Chondrocyte (in vitro differentiated cells): ENCODE measurements at regions not wholly inside any gene's neighbourhood (a gene's known extent, or its start where the extent isn't known, plus 50 kb on each side); places are given as distances from the start of the nearest gene placed in this dataset.
"Not testable (repeated sequence)": the region's sequence is repeated elsewhere in the genome, so short reads cannot be mapped to it uniquely, and the experiment has no call there.

Source experiments
- DNase-seq: peaks from one replicate; pipeline ENCODE4 v3.0.0; 2021; ENCODE audit warnings: mixed read lengths, low spot score
- H3K27ac Mint-ChIP-seq: one replicate; pipeline ENCODE4 v1.8.0; 2021; ENCODE audit warnings: mild to moderate bottlenecking, moderate library complexity, mixed read lengths; ENCODE audit not compliant: unreplicated experiment
- H3K27me3 Mint-ChIP-seq: 2 replicates; pipeline ENCODE4 v1.8.0; 2021; ENCODE audit warnings: low read depth, mixed read lengths
- H3K36me3 Mint-ChIP-seq: 2 replicates; pipeline ENCODE4 v1.8.0; 2021; ENCODE audit warnings: low read depth, mixed read lengths
- H3K4me1 Mint-ChIP-seq: 2 replicates; pipeline ENCODE4 v1.8.0; 2021; ENCODE audit warnings: low read depth, mild to moderate bottlenecking, mixed read lengths
- H3K4me3 Mint-ChIP-seq: one replicate; pipeline ENCODE4 v1.8.0; 2021; ENCODE audit warnings: mild to moderate bottlenecking, moderate library complexity, mixed read lengths; ENCODE audit not compliant: unreplicated experiment
- H3K9me3 Mint-ChIP-seq: 2 replicates; pipeline ENCODE4 v1.8.0; 2021; ENCODE audit warnings: low read depth, mixed read lengths
- CTCF ChIP-seq: fragments of 200-600 bp; sonication (generic); IDR thresholded peaks from 2 replicates; pipeline ENCODE4 v1.5.0; 2021; ENCODE audit warnings: antibody characterized with exemption, mild to moderate bottlenecking, moderate library complexity

GRCh38 chr9:107767711-107768110, 278.1 kb upstream of the KLF4 start:
- DNase-seq: no peak
- Mint-ChIP-seq H3K4me1 (no peaks in the 10 kb centered on the region), H3K36me3 (peaks cover 1% of the 10 kb centered on the region), H3K9me3 (peaks cover 3% of the 10 kb centered on the region), H3K27me3 (no peaks in the 10 kb centered on the region), H3K27ac (no peak overlapping the region), H3K4me3 (no peak overlapping the region)
- TF ChIP-seq CTCF: no peak

- not testable (repeated sequence) for H3K4me1 Mint-ChIP-seq, H3K36me3 Mint-ChIP-seq, H3K27me3 Mint-ChIP-seq, H3K4me3 Mint-ChIP-seq, DNase-seq, H3K27ac Mint-ChIP-seq
- H3K9me3 Mint-ChIP-seq: peaks cover 13% of the 10 kb centered on the region
Observed at GRCh38 chr9:107763469-107763868, 273.9 kb upstream of the KLF4 start.

GRCh38 chr9:107761307-107761706, 271.7 kb upstream of the KLF4 start:
- H3K9me3 Mint-ChIP-seq: peaks cover 15% of the 10 kb centered on the region
- H3K27ac Mint-ChIP-seq: no peak overlapping the region
- H3K27me3 Mint-ChIP-seq: no peaks in the 10 kb centered on the region
- DNase-seq: no peak
- no peak overlapping the region for H3K4me3 Mint-ChIP-seq
- no peak for TF ChIP-seq CTCF
- no peaks in the 10 kb centered on the region for H3K4me1 Mint-ChIP-seq
- H3K36me3 Mint-ChIP-seq: peaks cover 1% of the 10 kb centered on the region

GRCh38 chr9:107760469-107761242, 271.1 kb upstream of the KLF4 start:
- peaks cover 1% of the 10 kb centered on the region for H3K4me1 Mint-ChIP-seq
- H3K9me3 Mint-ChIP-seq: peaks cover 15% of the 10 kb centered on the region
- TF ChIP-seq CTCF: no peak
- H3K4me3 Mint-ChIP-seq: no peak overlapping the region
- no peak for DNase-seq
- no peaks in the 10 kb centered on the region for H3K27me3 Mint-ChIP-seq
- H3K27ac Mint-ChIP-seq: no peak overlapping the region
- peaks cover 1% of the 10 kb centered on the region for H3K36me3 Mint-ChIP-seq

GRCh38 chr9:107759823-107760166, 270.2 kb upstream of the KLF4 start:
- Mint-ChIP-seq H3K27ac (no peak overlapping the region), H3K4me3 (no peak overlapping the region), H3K27me3 (no peaks in the 10 kb centered on the region), H3K4me1 (peaks cover 10% of the 10 kb centered on the region), H3K9me3 (peaks cover 15% of the 10 kb centered on the region), H3K36me3 (peaks cover 1% of the 10 kb centered on the region)
- no peak for DNase-seq
- TF ChIP-seq CTCF: no peak
